ENCODE measurements at regions not wholly inside any gene's neighbourhood (a gene's known extent, or its start where the extent isn't known, plus 50 kb on each side); places are given as distances from the start of the nearest gene placed in this dataset.

- DNase-seq = no peak
Observed at GRCh38 chr15:73803806-73804205, 50.7 kb upstream of the INSYN1 start.

DNA sequence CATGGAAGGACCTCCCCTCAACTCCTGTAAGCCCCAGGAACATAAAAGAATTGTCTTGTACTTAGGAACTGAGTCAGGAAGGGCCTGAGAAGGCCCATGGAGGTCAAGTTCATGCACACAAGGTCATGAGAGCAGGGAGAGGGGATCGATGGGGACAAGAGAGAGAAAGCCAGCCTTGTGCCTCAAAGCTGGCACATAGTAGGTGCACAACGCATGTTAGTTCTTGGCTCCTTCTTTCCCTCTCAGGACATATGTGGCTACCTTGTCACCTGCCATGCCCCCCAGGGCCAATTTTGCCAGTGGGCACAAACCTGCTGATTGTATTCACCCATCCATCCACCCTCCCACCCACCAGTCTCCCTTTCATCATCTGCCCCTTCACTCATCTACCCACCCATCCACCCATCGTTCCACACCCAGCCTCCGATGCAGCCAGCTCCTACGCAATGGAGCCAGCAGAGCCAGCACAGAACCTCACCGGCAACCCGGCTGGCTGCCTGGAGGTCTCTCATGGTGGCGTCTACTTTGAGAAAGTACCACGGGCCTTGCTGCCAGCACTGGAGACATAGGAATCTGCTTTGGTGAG lies 52.4 kb upstream of the INSYN1 start:
- no peak for DNase-seq

GRCh38 chr15:73806698-73807483 lies 53.7 kb upstream of the INSYN1 start:
- DNase-seq = no peak

DNA sequence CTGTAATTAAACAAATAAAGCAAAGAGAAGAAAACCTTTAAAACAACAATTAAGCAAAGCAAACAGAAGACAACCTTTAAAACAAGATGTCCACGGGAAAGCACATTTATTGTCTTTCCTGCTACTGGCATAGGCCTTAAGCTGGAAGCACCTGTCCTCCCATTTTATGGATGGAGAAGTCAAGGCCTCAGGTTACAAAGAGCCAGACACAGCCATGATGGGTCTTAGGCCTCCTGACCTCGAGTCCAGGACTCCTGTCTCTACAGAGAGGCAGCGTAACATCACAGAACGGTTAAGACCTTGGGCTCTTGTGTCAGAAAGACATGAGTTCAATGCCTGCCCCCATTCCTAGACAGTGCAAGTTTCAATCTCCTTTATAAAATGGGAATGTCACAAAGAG lies 54.7 kb upstream of the INSYN1 start:
- DNase-seq = no peak

GRCh38 chr15:73809728-73810501 lies 56.8 kb upstream of the INSYN1 start:
- peak in 7 of 14 donors; percentile 6 to 84 (median 40) for DNase-seq

DNA sequence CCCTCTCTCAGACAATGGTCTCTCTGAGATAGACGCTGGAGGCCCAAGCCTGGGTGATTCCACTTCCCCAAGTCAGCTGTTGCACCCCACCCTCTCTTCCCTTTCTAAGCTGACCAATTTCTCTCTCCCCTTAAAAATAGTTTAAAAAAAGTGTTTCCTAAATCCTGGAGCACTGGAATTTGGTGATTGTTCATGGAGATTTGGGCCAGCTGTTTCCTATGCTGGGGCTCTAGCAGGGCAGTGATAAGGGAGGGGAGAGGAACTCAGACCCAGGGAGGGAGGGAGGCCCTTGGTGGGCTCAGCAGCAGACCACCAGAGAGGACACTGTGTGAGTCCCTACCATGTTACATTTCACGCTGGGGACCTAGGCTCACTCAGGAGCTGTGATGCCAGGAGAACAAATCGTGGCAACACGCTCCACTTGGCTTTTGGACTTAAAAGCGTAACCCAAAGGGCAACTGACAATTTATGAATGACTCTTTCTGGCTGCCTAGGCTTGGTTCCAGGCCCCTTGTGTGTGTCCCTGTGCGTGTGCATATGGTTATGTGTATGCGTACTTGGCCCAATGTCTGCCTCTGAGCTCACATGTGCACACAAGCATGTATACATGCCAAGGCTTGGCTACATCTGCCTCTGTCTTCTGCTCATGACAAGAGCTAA lies 59.8 kb upstream of the INSYN1 start:
- peak in 3 of 14 donors; percentile 7 to 94 (median 37) for DNase-seq

GRCh38 chr15:73813589-73813988 lies 59.8 kb upstream of the TBC1D21 start:
- no peak for DNase-seq

GRCh38 chr15:73818308-73818985 lies 54.9 kb upstream of the TBC1D21 start:
- peak in 3 of 14 donors; percentile 15 to 64 (median 20) for DNase-seq

DNA sequence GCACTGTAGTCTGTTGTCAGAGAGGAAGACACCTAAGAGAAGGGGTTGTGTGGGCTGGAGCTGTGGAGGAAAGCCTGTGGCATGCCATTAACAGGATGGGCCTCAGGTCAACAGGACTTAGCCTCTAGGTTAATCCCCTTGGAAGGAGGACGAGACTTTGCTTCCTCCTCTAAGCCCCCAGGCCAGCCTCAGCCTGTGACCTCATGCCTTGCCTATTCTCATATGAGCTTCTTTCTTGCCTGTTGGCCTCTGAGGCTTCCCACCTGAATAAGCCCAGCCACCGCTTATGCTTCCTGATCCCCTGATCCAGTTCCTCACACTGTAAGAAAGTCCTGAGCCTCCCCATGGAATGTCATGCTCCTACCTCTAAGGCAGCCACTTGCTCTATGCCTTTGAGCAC lies 52.2 kb upstream of the TBC1D21 start:
- DNase-seq = no peak

- DNase-seq = no peak
Observed at GRCh38 chr15:73822998-73823397, 50.4 kb upstream of the TBC1D21 start.

All from C1 segment of cervical spinal cord (tissue), 14 donors.